HG03103 (cell line): ENCODE measurements at regions not wholly inside any gene's neighbourhood (a gene's known extent, or its start where the extent isn't known, plus 50 kb on each side); places are given as distances from the start of the nearest gene placed in this dataset.

Experiments used
- ATAC-seq: cut with Tn5 transposase; IDR thresholded peaks from one replicate; pipeline ENCODE4 v1.9.1; 2021; ENCODE audit warnings: low read depth; ENCODE audit not compliant: unreplicated experiment

DNA sequence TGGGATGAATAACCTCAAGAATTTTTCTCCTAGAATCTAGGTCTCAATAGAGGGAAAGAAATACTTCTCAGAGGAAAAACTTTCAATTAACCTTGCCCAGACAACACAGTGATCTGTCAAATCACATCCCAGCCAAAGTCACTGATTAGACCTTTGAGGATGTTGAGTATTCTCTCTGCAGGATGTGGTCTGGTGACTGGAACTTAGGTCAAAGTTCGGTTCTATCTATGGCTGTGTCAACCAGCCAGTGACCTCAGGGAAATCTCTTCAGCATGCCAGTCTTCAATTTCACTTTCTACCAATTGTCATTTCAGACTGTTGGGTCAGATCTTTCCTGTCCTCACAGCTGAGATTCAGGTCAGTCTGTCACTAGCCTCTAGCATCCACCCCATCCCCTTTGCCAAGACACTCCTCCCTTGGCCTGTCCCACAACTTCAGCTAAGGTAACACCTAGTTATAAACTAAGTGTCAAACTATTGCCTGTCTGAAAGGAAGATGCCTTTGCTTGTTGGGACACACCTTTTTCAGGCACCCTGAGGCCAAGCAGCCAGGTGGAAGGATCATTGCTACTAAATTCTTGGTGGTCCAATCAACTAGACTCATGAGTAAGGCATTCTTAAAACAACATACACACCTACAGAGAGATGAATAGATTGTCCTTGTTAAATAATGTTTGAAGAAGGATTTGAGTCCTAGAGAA is 156.3 kb upstream of the FST start:
- ATAC-seq, result no peak

DNA sequence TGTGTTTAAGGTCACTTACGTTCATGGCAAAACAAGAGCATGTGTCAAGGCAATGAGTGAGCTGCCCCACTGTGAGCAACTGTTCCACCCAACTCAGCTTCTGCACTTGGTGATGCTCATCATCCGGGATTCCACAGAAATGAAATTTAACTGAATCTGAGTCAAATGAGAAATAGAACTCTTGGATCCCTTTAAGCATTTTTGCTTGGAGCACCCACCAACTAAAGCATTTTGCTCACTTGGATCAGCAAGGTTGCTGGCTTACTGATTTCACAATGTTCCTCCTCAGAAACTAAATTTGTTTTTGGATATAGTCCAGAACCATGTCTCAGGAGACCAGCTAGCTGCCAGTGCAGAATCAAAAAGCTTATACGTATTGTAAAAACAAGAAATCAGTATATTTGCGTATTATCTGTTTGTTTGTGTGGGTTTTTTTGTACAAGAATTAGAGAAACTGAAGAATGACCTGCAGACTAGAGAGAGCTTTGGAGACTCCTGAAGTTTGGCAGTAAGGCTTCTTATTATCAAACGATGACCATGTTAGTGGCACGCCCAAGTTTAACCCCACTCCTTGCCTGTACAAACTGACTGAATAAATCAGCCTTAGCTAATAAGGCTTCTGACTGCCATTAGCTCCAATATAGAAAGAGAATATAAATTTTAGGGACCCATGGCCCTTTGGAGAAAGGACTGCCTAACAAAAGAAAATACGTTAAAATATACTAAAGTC is 153.8 kb upstream of the FST start:
- ATAC-seq, result no peak

GRCh38 chr5:53327811-53328334 is 152.6 kb upstream of the FST start:
- no peak for ATAC-seq

DNA sequence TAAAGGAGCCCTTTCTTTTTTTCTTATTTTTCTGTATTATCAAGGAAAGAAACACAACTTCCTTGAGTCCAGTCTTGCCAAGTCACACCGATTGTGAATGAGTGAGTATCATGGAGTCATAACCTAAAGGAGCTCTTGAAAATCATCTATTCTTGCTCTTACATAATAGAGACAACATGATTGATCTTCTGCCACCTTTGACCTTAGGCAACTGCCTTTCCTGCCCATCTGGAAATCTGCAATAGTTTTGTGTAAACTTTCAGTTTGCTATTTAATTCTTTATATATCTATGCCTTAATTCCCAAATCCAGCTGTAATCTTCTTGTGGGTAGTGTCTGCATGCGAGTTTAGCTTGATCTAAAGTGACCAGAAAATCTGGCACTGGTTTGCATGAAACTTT is 149.9 kb upstream of the FST start:
- ATAC-seq, result no peak

DNA sequence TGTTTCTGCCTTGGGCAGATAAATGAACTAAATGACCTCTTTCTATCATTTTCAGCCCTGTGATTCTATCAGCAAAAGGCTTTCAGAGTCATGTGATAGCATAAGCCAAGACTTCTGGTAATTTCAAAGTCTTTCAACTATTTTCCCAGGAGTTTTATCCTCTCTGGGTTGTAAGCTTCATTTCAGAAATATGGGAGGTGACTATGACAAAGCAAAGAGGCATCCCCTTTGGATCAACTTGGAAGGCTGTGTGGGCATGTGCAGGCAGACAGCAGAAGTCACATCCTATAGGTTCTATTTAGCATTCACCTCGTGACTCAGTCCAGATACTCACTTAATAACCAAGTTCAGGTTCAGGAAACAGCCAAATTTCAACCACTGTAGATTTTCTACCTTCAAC is 149.0 kb upstream of the FST start:
- no peak for ATAC-seq

DNA sequence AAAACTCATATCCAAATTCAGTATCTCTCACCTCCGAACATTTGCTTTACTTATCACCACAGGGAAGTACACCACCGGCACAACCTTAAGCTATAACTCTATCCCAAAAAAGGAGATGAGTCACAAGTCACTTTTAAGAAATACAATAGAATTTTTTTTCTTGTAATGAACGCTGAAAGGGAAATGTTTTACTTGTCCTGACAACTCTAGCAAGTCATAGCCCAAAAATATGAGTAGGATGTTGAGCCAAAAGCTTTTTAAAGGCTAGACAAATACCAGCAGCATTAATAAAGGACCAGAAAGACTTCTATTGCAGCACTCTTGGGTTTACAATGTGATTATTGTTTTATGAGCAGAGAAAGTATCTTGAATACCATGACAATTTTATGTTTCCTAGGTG is 147.3 kb upstream of the FST start:
- no peak for ATAC-seq

- no peak for ATAC-seq
These were observed 145.9 kb upstream of the FST start for GRCh38 chr5:53334431-53334941.

- no peak for ATAC-seq
These were observed 145.3 kb upstream of the FST start for GRCh38 chr5:53335115-53335514.

- no peak for ATAC-seq
These were observed 142.6 kb upstream of the FST start for GRCh38 chr5:53337827-53338226.

GRCh38 chr5:53338971-53339370 is 141.5 kb upstream of the FST start:
- ATAC-seq, result no peak

GRCh38 chr5:53339962-53340540 is 140.4 kb upstream of the FST start:
- no peak for ATAC-seq

DNA sequence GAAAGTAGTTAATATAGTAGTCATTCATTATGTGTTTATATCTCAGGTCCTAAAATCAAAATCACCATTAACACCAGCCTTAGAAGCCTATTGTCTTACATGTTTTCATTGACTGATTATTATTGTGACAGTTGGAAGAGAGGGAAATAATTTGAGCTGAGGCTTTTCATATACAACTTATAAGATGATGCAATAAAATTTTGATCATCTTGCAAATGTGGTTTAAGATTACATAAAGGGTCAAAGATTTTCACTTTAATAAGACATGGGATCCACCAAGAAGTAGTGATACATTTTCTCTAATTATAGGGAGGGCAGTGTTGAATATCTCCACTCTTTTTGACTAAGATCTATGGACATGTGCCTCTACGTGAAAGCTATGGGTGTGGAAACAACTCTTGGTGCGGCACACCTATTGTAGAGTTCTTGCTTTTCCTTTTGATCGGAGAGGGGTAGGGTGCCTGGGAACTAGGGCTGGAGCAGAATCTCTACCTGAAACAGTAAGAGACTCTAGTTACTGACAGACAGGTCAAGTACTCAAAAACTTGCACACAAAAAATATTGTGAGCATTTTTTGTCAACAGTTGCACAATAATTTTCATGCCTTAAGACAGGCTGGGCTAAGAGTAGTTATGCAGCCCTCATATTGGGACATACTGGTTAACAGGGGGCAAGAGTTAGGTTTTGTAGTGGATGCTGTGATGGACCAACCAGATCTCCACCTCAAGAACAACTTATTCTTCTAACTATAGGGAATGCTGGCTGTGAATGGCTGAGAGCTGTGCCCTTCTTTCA is 139.3 kb upstream of the FST start:
- ATAC-seq, result no peak

DNA sequence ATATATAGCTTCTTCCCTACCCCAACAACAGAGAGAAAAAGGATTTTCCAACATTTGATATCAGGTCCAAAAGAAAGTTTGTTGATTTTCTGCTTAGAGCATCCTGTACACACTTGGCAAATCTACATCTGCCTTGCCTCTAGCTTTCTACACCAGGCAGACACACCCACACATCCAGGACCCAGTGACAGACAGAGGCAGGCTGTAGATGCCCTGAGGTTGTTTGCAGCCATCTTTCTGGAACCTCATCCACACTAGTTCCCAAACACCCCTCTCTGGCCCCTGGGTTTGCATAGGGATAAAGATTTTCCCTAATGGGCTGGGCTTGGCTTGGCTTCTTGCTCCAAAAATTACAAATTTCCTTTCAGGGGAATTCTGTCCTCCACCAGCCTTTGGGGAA is 138.2 kb upstream of the FST start:
- ATAC-seq, result no peak

GRCh38 chr5:53343187-53343586 is 137.2 kb upstream of the FST start:
- no peak for ATAC-seq

GRCh38 chr5:53350368-53350767 is 130.1 kb upstream of the FST start:
- ATAC-seq, result no peak

GRCh38 chr5:53350991-53351770 is 129.2 kb upstream of the FST start:
- ATAC-seq, result no peak

DNA sequence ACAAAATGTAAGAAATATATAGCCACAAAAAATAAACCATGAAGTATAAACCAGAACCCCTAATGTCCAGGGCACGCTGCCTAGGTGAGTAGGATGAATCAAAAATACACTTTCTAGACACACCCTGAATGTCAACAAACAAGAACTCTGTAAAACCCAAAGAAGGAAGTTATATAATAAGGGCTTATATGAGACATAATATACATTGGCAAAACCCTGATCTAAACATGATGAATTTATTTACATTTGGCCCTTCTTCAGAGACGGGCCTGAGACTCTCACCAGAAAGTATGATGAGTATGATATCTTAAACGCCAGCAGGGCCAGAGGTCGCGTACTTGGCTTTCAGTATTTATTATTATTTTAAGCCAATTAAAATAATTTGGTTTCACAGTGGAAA is 125.1 kb upstream of the FST start:
- ATAC-seq, result no peak

- ATAC-seq, result no peak
These were observed 124.5 kb upstream of the FST start for GRCh38 chr5:53355931-53356330.

DNA sequence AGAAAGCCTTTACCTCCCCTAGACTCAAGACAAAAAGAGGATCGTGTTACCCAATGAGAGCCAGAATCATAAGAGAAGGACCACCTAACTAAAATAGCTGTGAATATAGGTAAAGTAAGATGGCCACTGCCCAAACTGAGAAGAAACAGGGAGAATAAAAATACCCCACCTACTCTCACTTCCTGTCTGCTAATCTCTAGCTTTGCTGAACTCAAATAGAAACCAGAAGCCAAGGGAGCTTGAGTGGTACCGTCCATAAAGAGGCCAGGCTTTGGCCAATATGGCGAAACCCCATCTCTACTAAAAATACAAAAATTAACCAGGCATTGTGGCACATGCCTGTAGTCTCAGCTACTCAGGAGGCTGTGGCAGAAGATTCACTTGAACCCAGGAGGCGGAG is 123.0 kb upstream of the FST start:
- ATAC-seq, result no peak

GRCh38 chr5:53358794-53359193 is 121.6 kb upstream of the FST start:
- no peak for ATAC-seq
